Bronchial epithelial cell (primary cell): ENCODE measurements at regions not wholly inside any gene's neighbourhood (a gene's known extent, or its start where the extent isn't known, plus 50 kb on each side); places are given as distances from the start of the nearest gene placed in this dataset.

Source experiments
- DNase-seq: peaks from one replicate; pipeline ENCODE4 v3.0.0-alpha.2; 2010; ENCODE audit warnings: low read depth
- FAIRE-seq: peaks from 2 replicates; lab custom pipeline; 2011; peaks lifted over from hg19 to GRCh38; lab: Jason Lieb, UNC
- H3K27me3 ChIP-seq: 2 replicates; pipeline ENCODE4 v1.5.1; 2011; ENCODE audit warnings: low read length; ENCODE audit not compliant: control insufficient read depth, insufficient read depth
- H3K36me3 ChIP-seq: 2 replicates; pipeline ENCODE4 v1.5.1; 2011; ENCODE audit warnings: low read length; ENCODE audit not compliant: control insufficient read depth, insufficient read depth
- H3K4me3 ChIP-seq: 2 replicates; pipeline ENCODE4 v1.5.1; 2011; ENCODE audit warnings: mild to moderate bottlenecking, low read depth, low read length, control low read depth
- TF ChIP-seq, protein P1 (sequence below): IDR thresholded peaks from 2 replicates; pipeline ENCODE4 v1.5.1; 2011; ENCODE audit warnings: mild to moderate bottlenecking, moderate library complexity, low read length, control low read depth, inconsistent platforms; ENCODE audit not compliant: insufficient read depth, severe bottlenecking

DNA sequence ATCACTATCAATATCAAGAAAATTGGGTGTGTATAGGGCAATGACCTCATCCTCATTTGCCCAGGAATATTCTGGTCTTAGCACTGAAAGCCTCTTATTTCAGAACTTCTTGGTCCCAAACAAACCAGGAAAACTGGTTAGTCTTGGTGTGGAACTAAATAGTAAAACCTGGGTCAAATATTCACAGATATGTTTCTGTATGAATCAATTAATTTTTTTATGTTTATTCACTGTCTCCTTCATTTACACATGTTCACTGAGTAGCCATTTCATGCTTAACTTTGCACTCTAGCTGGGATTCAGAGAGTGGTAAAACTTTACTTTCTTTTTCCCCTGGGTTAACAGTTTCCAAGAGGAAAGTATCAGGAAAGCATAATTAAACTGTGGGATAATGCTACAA, 113.7 kb upstream of the PAPPA start:
- Histone ChIP-seq H3K36me3 (no peaks in the 10 kb centered on the region), H3K27me3 (no peaks in the 10 kb centered on the region), H3K4me3 (no peak overlapping the region)
- FAIRE-seq, result no peak
- TF ChIP-seq, protein P1, sequence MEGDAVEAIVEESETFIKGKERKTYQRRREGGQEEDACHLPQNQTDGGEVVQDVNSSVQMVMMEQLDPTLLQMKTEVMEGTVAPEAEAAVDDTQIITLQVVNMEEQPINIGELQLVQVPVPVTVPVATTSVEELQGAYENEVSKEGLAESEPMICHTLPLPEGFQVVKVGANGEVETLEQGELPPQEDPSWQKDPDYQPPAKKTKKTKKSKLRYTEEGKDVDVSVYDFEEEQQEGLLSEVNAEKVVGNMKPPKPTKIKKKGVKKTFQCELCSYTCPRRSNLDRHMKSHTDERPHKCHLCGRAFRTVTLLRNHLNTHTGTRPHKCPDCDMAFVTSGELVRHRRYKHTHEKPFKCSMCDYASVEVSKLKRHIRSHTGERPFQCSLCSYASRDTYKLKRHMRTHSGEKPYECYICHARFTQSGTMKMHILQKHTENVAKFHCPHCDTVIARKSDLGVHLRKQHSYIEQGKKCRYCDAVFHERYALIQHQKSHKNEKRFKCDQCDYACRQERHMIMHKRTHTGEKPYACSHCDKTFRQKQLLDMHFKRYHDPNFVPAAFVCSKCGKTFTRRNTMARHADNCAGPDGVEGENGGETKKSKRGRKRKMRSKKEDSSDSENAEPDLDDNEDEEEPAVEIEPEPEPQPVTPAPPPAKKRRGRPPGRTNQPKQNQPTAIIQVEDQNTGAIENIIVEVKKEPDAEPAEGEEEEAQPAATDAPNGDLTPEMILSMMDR, result no peak
- DNase-seq, result peak; percentile 9

DNA sequence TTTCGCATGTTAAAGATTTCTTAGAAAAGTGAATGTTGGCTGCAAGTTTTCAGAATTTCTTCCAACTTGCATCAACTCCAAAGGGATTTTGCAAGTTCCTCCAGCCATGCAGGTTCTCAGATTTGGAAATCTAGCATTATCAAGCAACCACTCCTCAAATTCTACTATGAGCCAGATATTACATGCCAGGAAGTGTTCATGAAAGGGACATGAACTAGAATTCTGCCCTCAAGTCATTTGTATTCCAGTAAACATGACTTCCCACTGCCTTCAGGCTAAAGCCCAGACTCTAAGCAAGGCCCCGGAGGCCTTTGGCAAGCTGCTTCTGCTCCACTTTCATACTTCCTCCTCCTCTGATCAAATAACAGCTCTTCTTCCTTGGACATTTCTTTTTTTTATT, 111.3 kb upstream of the PAPPA start:
- no peak for DNase-seq
- no peaks in the 10 kb centered on the region for H3K27me3 ChIP-seq
- no peak for FAIRE-seq
- no peaks in the 10 kb centered on the region for H3K36me3 ChIP-seq
- TF ChIP-seq, protein P1, result no peak
- no peak overlapping the region for H3K4me3 ChIP-seq

DNA sequence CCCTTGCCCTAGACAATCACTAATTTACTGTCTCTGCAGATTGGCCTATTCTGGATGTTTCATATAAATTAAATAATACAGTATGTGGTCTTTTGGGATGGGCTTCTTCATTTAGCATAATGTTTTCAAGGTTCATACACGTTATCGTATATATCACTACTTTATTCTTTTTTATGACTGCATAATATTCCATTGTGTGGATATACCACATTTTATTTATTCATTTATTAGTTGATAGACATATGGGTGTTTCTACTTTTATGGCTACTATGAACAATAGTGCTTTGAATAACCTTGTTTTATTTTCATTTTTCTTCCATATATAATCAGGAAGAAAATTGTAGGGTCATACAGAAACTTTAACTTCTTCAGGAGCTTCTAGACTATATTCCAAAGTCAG, 108.5 kb upstream of the PAPPA start:
- DNase-seq (no peak), FAIRE-seq (no peak)
- no peaks in the 10 kb centered on the region for H3K27me3 ChIP-seq
- no peak overlapping the region for H3K4me3 ChIP-seq
- no peaks in the 10 kb centered on the region for H3K36me3 ChIP-seq
- TF ChIP-seq, protein P1, result no peak

DNA sequence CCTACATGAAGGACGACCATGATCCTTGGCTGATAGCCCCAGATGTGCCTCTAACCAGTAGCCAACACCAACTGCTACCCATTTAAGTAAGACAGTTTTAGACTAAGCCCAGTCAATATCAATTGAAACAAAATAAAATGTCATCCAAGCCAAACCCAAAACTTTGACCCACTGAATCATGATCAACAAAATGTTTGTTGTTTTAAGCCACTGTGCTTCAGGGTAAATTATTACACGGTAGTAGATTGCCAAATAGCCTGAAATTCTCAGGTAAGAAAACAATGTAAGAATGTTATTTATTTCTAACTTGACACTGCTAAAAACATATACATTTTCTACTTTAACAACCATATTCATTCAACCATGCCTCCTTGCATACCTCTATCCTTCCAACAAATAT, 105.5 kb upstream of the PAPPA start:
- FAIRE-seq, result no peak
- H3K27me3 ChIP-seq, result no peaks in the 10 kb centered on the region
- TF ChIP-seq, protein P1, result no peak

DNA sequence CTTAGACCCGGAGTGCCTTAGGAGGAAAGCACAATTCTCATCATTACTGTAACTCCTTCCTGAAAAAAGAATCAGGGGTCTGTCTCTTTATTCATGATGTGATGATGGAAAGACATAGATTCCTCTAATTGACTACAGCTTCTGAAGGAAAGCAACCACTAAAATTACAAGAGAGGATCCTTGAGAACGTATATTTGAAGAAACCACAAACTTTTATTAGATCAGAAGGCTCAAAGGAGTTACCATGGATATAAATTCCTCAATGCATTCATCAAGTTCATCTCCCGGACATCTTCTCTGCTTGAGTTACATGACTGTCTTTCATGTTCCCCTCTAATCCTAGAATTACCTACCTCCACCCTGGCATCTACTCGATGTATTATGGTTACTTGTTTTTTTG, 104.1 kb upstream of the PAPPA start:
- H3K27me3 ChIP-seq, result no peaks in the 10 kb centered on the region
- DNase-seq (no peak), FAIRE-seq (no peak)
- no peak overlapping the region for H3K4me3 ChIP-seq
- no peaks in the 10 kb centered on the region for H3K36me3 ChIP-seq
- TF ChIP-seq, protein P1, result no peak

More for the DNA sequence above, 105.5 kb upstream of the PAPPA start:
- no peak overlapping the region for H3K4me3 ChIP-seq
- no peak for DNase-seq
- H3K36me3 ChIP-seq, result no peaks in the 10 kb centered on the region

DNA sequence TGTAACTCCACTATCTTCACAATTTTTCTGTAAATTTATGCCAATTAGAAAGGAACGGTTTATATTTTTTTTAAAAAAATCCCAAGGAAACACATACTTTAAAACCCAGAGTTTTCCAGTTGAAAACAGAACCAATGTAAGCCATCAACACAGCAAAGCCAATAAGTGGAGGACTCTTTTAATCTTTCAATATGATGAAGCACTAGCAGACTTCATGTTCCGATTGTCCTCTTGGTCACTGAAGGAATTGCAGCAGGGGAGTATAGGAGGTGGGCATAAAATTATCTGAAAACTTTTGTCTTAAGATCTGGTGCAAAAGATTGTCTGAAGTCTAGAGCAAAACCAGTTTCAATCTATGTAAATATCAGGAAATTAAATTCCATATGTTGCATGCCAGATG, 102.1 kb upstream of the PAPPA start:
- no peaks in the 10 kb centered on the region for H3K27me3 ChIP-seq
- TF ChIP-seq, protein P1, result no peak
- no peak for DNase-seq
- no peak overlapping the region for H3K4me3 ChIP-seq
- no peak for FAIRE-seq
- H3K36me3 ChIP-seq, result no peaks in the 10 kb centered on the region
